Activated naive CD8-positive, alpha-beta T cell treated with anti-CD3 and anti-CD28 coated beads, Interleukin-2, amount 10 ng/mL, durations not matched to agents 7 days and 5 days (primary cell): ENCODE measurements at regions not wholly inside any gene's neighbourhood (a gene's known extent, or its start where the extent isn't known, plus 50 kb on each side); places are given as distances from the start of the nearest gene placed in this dataset.
A peak's percentile ranks its signal among the peaks of the same experiment; 100 is the strongest.

Experiments used
- ATAC-seq: fragments of 150-1000 bp; cut with Tn5 transposase; one replicate; pipeline ENCODE4 v1.10.0; 2021; ENCODE audit warnings: low read depth, moderate library complexity
- POLR2A ChIA-PET: fragments of 350-600 bp; sonication (Branson Sonifier 250); formaldehyde crosslinking; loops from one replicate; lab custom pipeline; 2021; ENCODE audit warnings: antibody characterized with exemption; lab: Charles Lee
- DNase-seq: peaks from one replicate; pipeline ENCODE4 v3.0.0; 2021
- H3K27ac Mint-ChIP-seq: one replicate; pipeline ENCODE4 v1.8.0; 2022; ENCODE audit warnings: mild to moderate bottlenecking, mixed read lengths
- H3K27me3 Mint-ChIP-seq: one replicate; pipeline ENCODE4 v1.8.0; 2022; ENCODE audit warnings: mild to moderate bottlenecking, moderate library complexity, mixed read lengths
- H3K36me3 Mint-ChIP-seq: one replicate; pipeline ENCODE4 v1.8.0; 2021; ENCODE audit warnings: mild to moderate bottlenecking, mixed read lengths
- H3K4me1 Mint-ChIP-seq: one replicate; pipeline ENCODE4 v1.8.0; 2021; ENCODE audit warnings: mixed read lengths
- H3K4me3 Mint-ChIP-seq: one replicate; pipeline ENCODE4 v1.8.0; 2022; ENCODE audit warnings: mild to moderate bottlenecking, moderate library complexity, mixed read lengths
- H3K9me3 Mint-ChIP-seq: one replicate; pipeline ENCODE4 v1.8.0; 2021; ENCODE audit warnings: mixed read lengths

DNA sequence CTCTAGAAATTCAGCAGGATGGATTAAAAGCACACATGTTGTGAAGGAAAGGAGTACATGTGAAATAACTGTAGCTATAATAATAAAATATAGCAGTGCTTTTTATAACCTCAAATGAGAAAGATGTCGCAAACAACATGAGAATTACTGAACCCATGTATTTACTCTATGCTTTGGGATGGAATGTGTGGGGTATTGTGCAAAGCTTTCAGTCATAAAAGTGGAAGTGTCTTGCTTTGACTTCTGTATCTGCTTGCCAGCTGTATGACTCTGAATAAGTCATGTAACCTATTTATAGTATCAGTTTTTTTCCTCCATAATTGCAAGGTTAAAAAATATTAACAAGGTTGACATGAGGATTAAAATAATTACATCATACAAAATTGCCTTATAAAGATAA lies 519.3 kb upstream of the CADM2 start:
- POLR2A ChIA-PET = no interaction called here

DNA sequence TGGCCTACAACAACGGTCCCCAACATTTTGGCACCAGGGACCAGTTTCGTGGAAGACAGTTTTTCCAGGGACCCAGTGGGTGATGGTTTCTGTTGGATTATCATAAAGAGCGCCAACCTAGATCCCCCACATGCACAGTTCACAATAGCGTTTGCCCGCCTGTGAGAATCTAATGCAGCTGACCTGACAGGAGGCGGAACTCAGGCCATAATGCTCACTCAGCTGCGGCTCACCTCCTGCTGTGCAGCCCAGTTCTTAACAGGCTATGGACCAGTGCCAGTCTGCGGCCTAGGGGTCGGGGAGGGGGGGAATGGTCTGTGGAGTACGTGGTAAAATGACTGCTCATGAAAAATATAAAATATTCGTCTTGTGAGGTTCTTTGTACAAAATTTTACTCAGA lies 518.5 kb upstream of the CADM2 start:
- no peak for DNase-seq
- H3K27ac Mint-ChIP-seq = no peak overlapping the region
- no peaks in the 10 kb centered on the region for H3K27me3 Mint-ChIP-seq
- ATAC-seq = no peak
- POLR2A ChIA-PET = no interaction called here
- no peaks in the 10 kb centered on the region for H3K4me1 Mint-ChIP-seq
- H3K9me3 Mint-ChIP-seq = peaks cover 3% of the 10 kb centered on the region
- no peaks in the 10 kb centered on the region for H3K36me3 Mint-ChIP-seq
- no peak overlapping the region for H3K4me3 Mint-ChIP-seq

More for the DNA sequence above, 519.3 kb upstream of the CADM2 start:
- no peak for ATAC-seq
- peaks cover 3% of the 10 kb centered on the region for H3K9me3 Mint-ChIP-seq
- no peak overlapping the region for H3K27ac Mint-ChIP-seq
- H3K36me3 Mint-ChIP-seq = no peaks in the 10 kb centered on the region
- no peaks in the 10 kb centered on the region for H3K27me3 Mint-ChIP-seq
- DNase-seq = no peak
- no peak overlapping the region for H3K4me3 Mint-ChIP-seq
- H3K4me1 Mint-ChIP-seq = no peaks in the 10 kb centered on the region

DNA sequence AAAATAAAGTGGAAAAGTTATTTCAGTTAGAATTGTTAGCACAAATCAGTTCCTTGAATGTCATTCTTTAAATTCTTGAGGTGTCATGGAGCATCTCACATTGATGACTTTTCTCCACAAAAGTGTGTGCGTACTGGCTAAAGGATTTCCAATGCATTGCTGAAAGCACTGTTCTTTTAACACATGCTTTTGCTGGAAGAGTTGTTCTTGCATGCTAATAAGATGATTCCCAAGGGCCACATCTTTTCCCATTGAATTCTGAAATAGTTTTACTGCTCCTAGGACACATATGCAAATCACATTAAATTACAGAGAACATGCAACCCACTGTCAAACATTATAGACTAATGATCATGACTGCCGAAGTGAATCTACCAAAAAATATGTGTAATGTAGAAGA lies 516.3 kb upstream of the CADM2 start:
- Mint-ChIP-seq H3K4me3 (no peak overlapping the region), H3K9me3 (peaks cover 3% of the 10 kb centered on the region), H3K36me3 (no peaks in the 10 kb centered on the region), H3K27ac (no peak overlapping the region), H3K4me1 (no peaks in the 10 kb centered on the region), H3K27me3 (no peaks in the 10 kb centered on the region)
- ATAC-seq (no peak), DNase-seq (no peak)
- POLR2A ChIA-PET = no interaction called here

DNA sequence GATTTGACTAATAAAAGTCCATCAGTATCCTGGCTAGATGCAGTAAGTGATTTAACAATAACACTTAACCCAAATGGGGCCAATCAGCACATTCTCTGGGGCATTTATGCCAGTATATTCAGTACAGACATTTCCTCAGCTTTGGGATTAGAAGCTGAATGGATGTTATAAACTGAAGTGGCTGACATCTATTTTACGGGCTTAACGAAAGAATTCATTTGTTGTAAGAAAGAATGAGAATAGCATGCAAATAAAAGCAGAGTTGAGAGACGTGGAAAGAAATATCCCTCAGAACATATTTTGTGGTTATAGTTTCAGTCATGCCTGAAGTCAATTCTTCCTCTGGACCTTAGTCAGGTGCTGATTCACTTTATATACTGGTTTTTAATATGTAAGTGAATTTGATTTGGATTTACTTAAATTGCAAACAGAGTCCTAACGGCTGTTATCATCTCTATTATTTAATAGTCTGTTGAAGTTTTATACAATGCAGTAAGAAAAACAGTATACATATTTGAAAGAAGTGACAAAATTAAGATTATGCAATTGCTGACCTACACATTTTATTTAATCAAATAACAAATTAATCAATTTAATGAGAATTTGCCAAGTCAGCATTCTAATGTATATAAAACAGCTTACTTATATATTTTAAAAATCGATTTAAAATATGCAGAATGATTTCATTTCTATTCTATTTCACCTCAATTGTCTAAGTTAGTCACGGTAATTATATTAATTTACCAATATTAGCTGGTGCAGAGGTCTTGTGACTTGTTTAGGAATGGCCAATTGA lies 513.9 kb upstream of the CADM2 start:
- peaks cover 3% of the 10 kb centered on the region for H3K9me3 Mint-ChIP-seq

DNA sequence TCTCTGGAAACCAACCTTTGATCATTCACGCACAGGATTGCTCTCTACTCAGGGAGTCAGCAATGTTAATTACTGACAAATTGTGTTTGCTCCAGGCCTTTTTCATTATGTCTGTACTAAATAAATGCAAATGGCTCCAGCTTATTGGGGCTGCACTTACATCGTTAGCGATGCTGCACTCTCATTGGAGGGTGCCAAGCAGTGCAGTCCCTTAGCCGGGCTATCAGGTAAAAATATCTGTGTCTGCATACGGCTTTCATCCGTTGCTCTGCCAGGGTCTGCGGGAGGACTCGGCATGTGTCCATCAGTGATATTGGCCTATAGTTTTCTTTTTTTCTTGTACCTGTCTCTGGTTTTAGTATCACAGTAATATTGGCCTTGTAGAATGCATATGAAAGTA lies 471.5 kb upstream of the CADM2 start:
- H3K4me3 Mint-ChIP-seq = no peak overlapping the region
- no peaks in the 10 kb centered on the region for H3K36me3 Mint-ChIP-seq
- no peaks in the 10 kb centered on the region for H3K27me3 Mint-ChIP-seq
- POLR2A ChIA-PET = no interaction called here
- DNase-seq (no peak), ATAC-seq (no peak)
- no peaks in the 10 kb centered on the region for H3K4me1 Mint-ChIP-seq
- peaks cover 7% of the 10 kb centered on the region for H3K9me3 Mint-ChIP-seq
- H3K27ac Mint-ChIP-seq = no peak overlapping the region

More for the DNA sequence above, 513.9 kb upstream of the CADM2 start:
- Mint-ChIP-seq H3K27ac (no peak overlapping the region), H3K36me3 (no peaks in the 10 kb centered on the region), H3K4me1 (no peaks in the 10 kb centered on the region), H3K4me3 (no peak overlapping the region), H3K27me3 (no peaks in the 10 kb centered on the region)
- DNase-seq (no peak), ATAC-seq (no peak)
- POLR2A ChIA-PET = no interaction called here

DNA sequence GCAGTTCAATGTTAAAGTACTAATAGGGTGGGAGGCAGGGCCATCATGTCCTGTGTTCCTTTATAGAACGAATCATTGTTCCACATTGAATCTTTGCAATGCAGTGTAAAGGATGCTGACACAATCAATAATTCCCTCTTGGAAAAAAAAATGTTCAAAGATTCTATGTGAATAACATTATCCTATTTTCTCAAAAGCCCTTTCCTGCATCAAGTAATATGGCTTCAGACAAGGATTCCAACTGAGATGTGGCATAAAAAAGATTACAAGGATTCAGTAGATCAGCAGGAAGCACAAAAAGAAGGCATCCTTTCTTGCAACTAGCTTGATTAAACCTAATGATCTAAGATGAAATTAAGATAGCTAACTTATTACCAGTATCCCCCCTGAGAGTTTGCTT lies 454.0 kb upstream of the CADM2 start:
- no peaks in the 10 kb centered on the region for H3K36me3 Mint-ChIP-seq
- POLR2A ChIA-PET = no interaction called here
- no peaks in the 10 kb centered on the region for H3K4me1 Mint-ChIP-seq
- ATAC-seq (no peak), DNase-seq (no peak)
- H3K9me3 Mint-ChIP-seq = peaks cover 3% of the 10 kb centered on the region
- no peak overlapping the region for H3K27ac Mint-ChIP-seq
- no peaks in the 10 kb centered on the region for H3K27me3 Mint-ChIP-seq
- H3K4me3 Mint-ChIP-seq = no peak overlapping the region

DNA sequence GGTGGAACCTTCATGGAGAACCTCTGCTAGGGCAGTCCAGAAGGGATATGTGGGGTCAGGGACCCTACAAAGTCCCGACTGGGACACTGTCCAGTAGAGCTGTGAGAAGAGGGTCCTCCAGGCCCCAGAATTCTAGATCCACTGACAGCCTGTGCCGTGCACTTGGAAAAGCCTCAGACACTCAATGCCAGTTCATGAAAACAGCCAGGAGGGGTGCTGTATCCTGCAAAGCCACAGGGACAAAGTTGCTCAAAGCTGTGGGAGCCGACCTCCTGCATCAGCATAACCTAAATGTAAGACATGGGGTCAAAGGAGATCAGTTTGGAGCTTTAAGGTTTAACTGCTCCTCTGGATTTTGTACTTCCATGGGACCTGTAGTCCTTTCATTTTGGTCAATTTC lies 448.8 kb upstream of the CADM2 start:
- no peak for DNase-seq
- Mint-ChIP-seq H3K4me1 (no peaks in the 10 kb centered on the region), H3K9me3 (peaks cover 4% of the 10 kb centered on the region), H3K27me3 (no peaks in the 10 kb centered on the region), H3K4me3 (no peak overlapping the region), H3K27ac (no peak overlapping the region), H3K36me3 (no peaks in the 10 kb centered on the region)
- POLR2A ChIA-PET = no interaction called here
- no peak for ATAC-seq

DNA sequence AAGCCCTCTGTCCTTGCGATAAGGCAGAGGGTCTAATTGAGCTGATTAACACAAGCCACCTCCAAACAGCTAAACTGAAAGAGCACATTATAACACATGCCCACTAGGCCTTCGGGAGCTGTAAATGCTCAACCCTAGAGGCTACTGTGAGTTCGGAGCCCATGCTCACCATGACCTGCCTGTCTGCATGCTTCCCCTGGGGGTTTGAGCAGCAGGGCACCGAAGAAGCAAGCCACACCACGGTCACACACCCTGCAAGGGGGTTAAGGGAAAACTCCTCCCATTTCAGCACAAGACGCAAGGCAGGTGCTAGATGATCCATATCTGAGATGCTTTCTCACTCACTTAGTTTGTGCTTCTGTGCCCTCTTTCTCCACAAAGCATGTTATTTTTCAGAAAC lies 435.9 kb upstream of the CADM2 start:
- no peak overlapping the region for H3K27ac Mint-ChIP-seq
- no peaks in the 10 kb centered on the region for H3K36me3 Mint-ChIP-seq
- no peak for ATAC-seq
- H3K4me3 Mint-ChIP-seq = no peak overlapping the region
- peaks cover 3% of the 10 kb centered on the region for H3K9me3 Mint-ChIP-seq
- DNase-seq = no peak
- no peaks in the 10 kb centered on the region for H3K4me1 Mint-ChIP-seq
- no peaks in the 10 kb centered on the region for H3K27me3 Mint-ChIP-seq
- POLR2A ChIA-PET = no interaction called here

DNA sequence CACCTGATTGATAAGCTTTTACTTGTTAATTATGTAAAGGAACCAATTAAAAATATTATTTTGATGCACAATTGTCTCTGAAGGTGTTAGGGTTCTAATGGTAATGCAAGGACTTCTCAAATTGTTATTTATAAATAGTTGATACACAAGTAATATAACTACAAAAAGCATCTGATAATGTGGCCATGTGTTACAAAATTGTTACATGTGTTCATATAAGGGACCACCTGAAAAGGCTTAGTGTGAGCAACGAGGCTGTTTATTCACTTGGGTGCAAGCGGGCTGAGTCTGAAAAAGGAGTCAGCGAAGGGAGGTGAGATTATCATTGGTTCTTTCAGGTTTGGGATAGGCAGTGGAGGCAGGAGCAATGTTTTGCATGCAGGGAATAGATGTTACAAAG lies 421.9 kb upstream of the CADM2 start:
- no peaks in the 10 kb centered on the region for H3K4me1 Mint-ChIP-seq
- DNase-seq (no peak), ATAC-seq (no peak)
- no peaks in the 10 kb centered on the region for H3K36me3 Mint-ChIP-seq
- H3K27ac Mint-ChIP-seq = no peak overlapping the region
- H3K4me3 Mint-ChIP-seq = no peak overlapping the region
- H3K9me3 Mint-ChIP-seq = peaks cover 13% of the 10 kb centered on the region
- POLR2A ChIA-PET = no interaction called here
- no peaks in the 10 kb centered on the region for H3K27me3 Mint-ChIP-seq

DNA sequence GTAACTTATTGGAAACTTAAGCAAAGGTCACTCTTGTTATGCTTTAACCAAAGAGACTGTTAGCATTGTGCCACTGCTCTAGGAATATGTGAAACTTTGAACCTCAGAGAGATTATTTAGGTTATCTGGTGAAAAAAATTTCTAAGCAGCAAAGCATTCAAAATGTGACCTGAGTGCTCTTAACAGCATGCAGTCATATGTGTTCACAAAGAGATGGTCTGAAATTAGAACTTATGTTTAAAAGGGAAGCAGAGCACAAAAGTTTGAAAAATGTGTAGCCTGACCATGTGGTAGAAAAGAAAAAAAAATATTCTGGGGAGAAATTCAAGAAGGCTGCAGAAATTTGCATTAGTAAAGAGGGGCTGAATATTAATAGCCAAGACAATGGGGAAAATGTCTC lies 420.2 kb upstream of the CADM2 start:
- POLR2A ChIA-PET = no interaction called here
- Mint-ChIP-seq H3K27ac (no peak overlapping the region), H3K9me3 (peaks cover 12% of the 10 kb centered on the region), H3K4me3 (no peak overlapping the region), H3K27me3 (no peaks in the 10 kb centered on the region), H3K4me1 (no peaks in the 10 kb centered on the region), H3K36me3 (no peaks in the 10 kb centered on the region)
- ATAC-seq (no peak), DNase-seq (no peak)

DNA sequence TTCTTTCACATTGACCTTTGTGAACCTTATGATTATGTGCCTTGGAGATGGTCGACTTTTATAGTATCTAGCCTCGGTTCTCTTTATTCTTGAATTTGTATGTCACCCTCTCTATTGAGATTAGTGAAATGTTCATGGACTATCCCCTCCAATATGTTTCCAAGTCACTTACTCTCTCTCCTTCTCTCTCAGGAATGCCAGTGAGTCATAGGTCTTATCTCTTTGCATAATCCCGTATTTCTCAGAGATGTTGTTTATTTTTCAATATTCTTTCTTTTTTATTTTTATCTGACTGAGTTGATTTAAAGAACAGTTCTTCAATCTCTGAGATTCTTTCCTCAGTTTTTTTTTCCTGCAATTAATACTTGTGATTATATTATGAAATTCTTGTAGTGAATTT lies 411.6 kb upstream of the CADM2 start:
- no peaks in the 10 kb centered on the region for H3K36me3 Mint-ChIP-seq
- H3K27ac Mint-ChIP-seq = no peak overlapping the region
- peaks cover 2% of the 10 kb centered on the region for H3K9me3 Mint-ChIP-seq
- ATAC-seq = no peak
- no peak overlapping the region for H3K4me3 Mint-ChIP-seq
- DNase-seq = no peak
- no peaks in the 10 kb centered on the region for H3K27me3 Mint-ChIP-seq
- POLR2A ChIA-PET = no interaction called here
- H3K4me1 Mint-ChIP-seq = no peaks in the 10 kb centered on the region

DNA sequence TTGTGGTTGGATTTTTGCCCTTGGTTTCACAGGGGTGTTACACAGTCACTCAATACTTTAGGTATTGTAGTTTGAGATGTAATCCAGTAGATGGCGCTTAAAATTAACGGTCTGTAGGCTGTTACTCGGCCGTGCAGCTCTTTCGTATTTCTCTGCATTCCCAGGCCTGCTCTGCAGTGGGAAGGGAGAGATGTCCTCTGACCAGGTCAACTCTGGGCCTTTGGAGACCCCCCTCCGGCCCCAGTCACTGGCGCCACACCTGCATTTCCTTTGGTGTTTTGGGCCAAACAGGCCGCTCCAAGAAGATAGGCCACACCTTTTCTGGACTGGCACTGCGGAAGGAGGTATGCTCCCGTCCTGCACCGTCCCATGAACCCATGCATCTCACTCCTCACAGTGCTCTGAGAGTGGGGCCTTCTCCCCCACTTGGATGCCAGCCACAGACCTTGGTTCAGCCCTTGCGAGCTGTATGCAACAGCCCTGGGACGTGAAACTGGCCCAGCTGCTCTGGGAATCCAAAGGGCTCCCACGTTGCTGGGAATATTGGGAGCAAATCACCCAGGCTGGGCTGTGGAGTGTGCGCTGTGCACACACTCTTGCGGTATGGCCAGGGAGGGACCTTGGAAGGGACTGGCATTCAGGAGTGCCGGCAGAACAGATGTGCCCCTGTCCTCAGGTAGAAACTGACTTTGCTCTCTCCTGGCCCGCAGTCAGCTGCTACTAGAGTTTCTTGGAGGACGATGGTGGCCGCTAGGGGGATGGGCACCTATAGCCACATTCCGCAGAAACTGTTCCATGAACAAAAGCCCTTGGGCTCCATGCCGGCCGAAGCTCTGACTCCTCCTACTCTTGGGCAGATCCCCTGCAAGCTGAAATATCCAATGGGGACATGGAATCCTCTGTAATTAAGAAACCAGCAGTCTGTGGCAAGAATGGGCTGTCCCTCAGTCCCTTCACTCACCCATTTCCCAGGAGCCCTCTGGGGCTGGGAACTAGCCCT lies 410.5 kb upstream of the CADM2 start:
- no peak overlapping the region for H3K4me3 Mint-ChIP-seq
- no peaks in the 10 kb centered on the region for H3K36me3 Mint-ChIP-seq
- H3K27me3 Mint-ChIP-seq = no peaks in the 10 kb centered on the region
- no peak overlapping the region for H3K27ac Mint-ChIP-seq
- POLR2A ChIA-PET = no interaction called here
- no peak for DNase-seq
- peaks cover 2% of the 10 kb centered on the region for H3K9me3 Mint-ChIP-seq
- ATAC-seq = peak; percentile 52
- no peaks in the 10 kb centered on the region for H3K4me1 Mint-ChIP-seq

DNA sequence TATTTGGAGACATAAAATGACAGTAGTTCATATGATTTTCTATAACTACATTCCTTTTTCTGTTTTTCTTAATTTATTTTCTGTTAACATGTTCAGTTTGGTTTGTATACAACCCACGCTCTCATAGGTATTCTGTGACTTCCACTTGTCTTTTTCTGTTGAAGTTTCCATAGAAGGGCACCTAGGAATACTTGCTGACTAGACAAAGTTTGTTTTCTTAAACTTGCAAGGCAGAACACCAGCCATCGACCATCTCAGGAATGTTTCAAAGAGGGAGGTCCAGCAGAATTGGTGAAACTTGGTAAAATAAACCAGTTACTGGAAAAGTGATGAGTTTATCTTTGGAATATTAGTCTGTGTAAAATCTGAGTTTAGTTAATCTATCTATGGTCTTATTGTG lies 403.2 kb upstream of the CADM2 start:
- no peaks in the 10 kb centered on the region for H3K27me3 Mint-ChIP-seq
- no peaks in the 10 kb centered on the region for H3K4me1 Mint-ChIP-seq
- no peak overlapping the region for H3K4me3 Mint-ChIP-seq
- no peaks in the 10 kb centered on the region for H3K9me3 Mint-ChIP-seq
- ATAC-seq (no peak), DNase-seq (no peak)
- no peaks in the 10 kb centered on the region for H3K36me3 Mint-ChIP-seq
- POLR2A ChIA-PET = no interaction called here
- H3K27ac Mint-ChIP-seq = no peak overlapping the region

DNA sequence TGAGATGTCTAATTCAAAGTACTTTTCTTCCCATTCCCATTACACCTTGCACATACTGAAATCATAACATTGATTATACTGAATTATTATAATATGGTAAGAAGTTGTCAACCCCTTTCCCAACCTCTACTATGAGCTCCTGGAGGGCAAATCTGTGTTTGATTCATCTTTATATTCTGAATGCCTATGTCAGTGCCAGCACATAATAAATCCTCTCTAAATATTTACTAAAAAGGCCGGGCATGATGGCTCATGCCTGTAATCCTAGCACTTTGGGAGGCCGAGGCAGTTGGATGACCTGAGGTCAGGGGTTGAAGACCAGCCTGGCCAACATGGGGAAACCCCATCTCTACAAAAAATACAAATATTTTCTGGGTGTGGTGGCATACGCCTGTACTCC lies 392.5 kb upstream of the CADM2 start:
- Mint-ChIP-seq H3K36me3 (no peaks in the 10 kb centered on the region), H3K9me3 (peaks cover 2% of the 10 kb centered on the region), H3K27ac (no peak overlapping the region), H3K27me3 (no peaks in the 10 kb centered on the region), H3K4me1 (no peaks in the 10 kb centered on the region), H3K4me3 (no peak overlapping the region)
- POLR2A ChIA-PET = no interaction called here
- ATAC-seq = no peak
- DNase-seq = no peak
